ENCODE measurements at regions not wholly inside any gene's neighbourhood (a gene's known extent, or its start where the extent isn't known, plus 50 kb on each side); places are given as distances from the start of the nearest gene placed in this dataset.
"Not testable (repeated sequence)": the region's sequence is repeated elsewhere in the genome, so short reads cannot be mapped to it uniquely, and the experiment has no call there.

- ATAC-seq, result no peak
- no peaks in the 10 kb centered on the region for H3K9me3 Mint-ChIP-seq
- no peak for DNase-seq
- no peaks in the 10 kb centered on the region for H3K27me3 Mint-ChIP-seq
- no peaks in the 10 kb centered on the region for H3K4me1 Mint-ChIP-seq
- H3K27ac Mint-ChIP-seq, result no peak overlapping the region
- no peak overlapping the region for H3K4me3 Mint-ChIP-seq
Measured at GRCh38 chr4:159017323-159018026, 85.4 kb upstream of the RAPGEF2 start.

GRCh38 chr4:159018062-159018629 lies 84.7 kb upstream of the RAPGEF2 start:
- no peak overlapping the region for H3K27ac Mint-ChIP-seq
- no peak for ATAC-seq
- H3K4me1 Mint-ChIP-seq, result no peaks in the 10 kb centered on the region
- no peaks in the 10 kb centered on the region for H3K27me3 Mint-ChIP-seq
- H3K9me3 Mint-ChIP-seq, result no peaks in the 10 kb centered on the region
- no peak overlapping the region for H3K4me3 Mint-ChIP-seq
- no peak for DNase-seq

GRCh38 chr4:159019356-159019755 lies 83.5 kb upstream of the RAPGEF2 start:
- ATAC-seq, result no peak
- H3K27ac Mint-ChIP-seq, result peak overlapping the region in 1 of 2 donors; percentile 74

GRCh38 chr4:159021597-159022385 lies 81.1 kb upstream of the RAPGEF2 start:
- Mint-ChIP-seq H3K9me3 (no peaks in the 10 kb centered on the region), H3K4me3 (no peak overlapping the region), H3K27me3 (no peaks in the 10 kb centered on the region), H3K27ac (no peak overlapping the region), H3K4me1 (no peaks in the 10 kb centered on the region)
- no peak for ATAC-seq
- DNase-seq, result no peak

More at GRCh38 chr4:159019356-159019755, 83.5 kb upstream of the RAPGEF2 start:
- Mint-ChIP-seq H3K9me3 (no peaks in the 10 kb centered on the region), H3K4me3 (no peak overlapping the region), H3K4me1 (no peaks in the 10 kb centered on the region), H3K27me3 (no peaks in the 10 kb centered on the region)
- no peak for DNase-seq

GRCh38 chr4:159023741-159024140 lies 79.1 kb upstream of the RAPGEF2 start:
- H3K27me3 Mint-ChIP-seq, result no peaks in the 10 kb centered on the region
- H3K9me3 Mint-ChIP-seq, result no peaks in the 10 kb centered on the region

GRCh38 chr4:159024266-159024665 lies 78.6 kb upstream of the RAPGEF2 start:
- Mint-ChIP-seq H3K9me3 (no peaks in the 10 kb centered on the region), H3K27me3 (no peaks in the 10 kb centered on the region), H3K4me3 (no peak overlapping the region), H3K27ac (no peak overlapping the region), H3K4me1 (no peaks in the 10 kb centered on the region)
- ATAC-seq (no peak), DNase-seq (no peak)

More at GRCh38 chr4:159023741-159024140, 79.1 kb upstream of the RAPGEF2 start:
- Mint-ChIP-seq H3K4me1 (no peaks in the 10 kb centered on the region), H3K27ac (no peak overlapping the region), H3K4me3 (no peak overlapping the region)
- no peak for ATAC-seq
- no peak for DNase-seq

GRCh38 chr4:159024828-159025227 lies 78.1 kb upstream of the RAPGEF2 start:
- H3K27ac Mint-ChIP-seq, result no peak overlapping the region
- H3K4me1 Mint-ChIP-seq, result no peaks in the 10 kb centered on the region
- H3K27me3 Mint-ChIP-seq, result no peaks in the 10 kb centered on the region
- ATAC-seq, result no peak
- H3K4me3 Mint-ChIP-seq, result no peak overlapping the region
- no peak for DNase-seq
- no peaks in the 10 kb centered on the region for H3K9me3 Mint-ChIP-seq

GRCh38 chr4:159026329-159026728 lies 76.5 kb upstream of the RAPGEF2 start:
- Mint-ChIP-seq H3K27me3 (peaks cover 5% of the 10 kb centered on the region), H3K9me3 (no peaks in the 10 kb centered on the region), H3K27ac (no peak overlapping the region), H3K4me3 (no peak overlapping the region), H3K4me1 (no peaks in the 10 kb centered on the region)
- DNase-seq (no peak), ATAC-seq (no peak)

GRCh38 chr4:159027535-159027934 lies 75.3 kb upstream of the RAPGEF2 start:
- H3K27me3 Mint-ChIP-seq, result peaks cover 10% of the 10 kb centered on the region
- no peak for ATAC-seq
- H3K4me1 Mint-ChIP-seq, result no peaks in the 10 kb centered on the region
- no peak overlapping the region for H3K27ac Mint-ChIP-seq
- DNase-seq, result no peak
- H3K4me3 Mint-ChIP-seq, result no peak overlapping the region
- H3K9me3 Mint-ChIP-seq, result no peaks in the 10 kb centered on the region

GRCh38 chr4:159029481-159029880 lies 73.4 kb upstream of the RAPGEF2 start:
- H3K9me3 Mint-ChIP-seq, result no peaks in the 10 kb centered on the region
- H3K27ac Mint-ChIP-seq, result no peak overlapping the region
- DNase-seq (no peak), ATAC-seq (no peak)
- H3K4me3 Mint-ChIP-seq, result no peak overlapping the region
- peaks cover 23% of the 10 kb centered on the region for H3K27me3 Mint-ChIP-seq
- H3K4me1 Mint-ChIP-seq, result no peaks in the 10 kb centered on the region

GRCh38 chr4:159030297-159030696 lies 72.6 kb upstream of the RAPGEF2 start:
- peaks cover 23% of the 10 kb centered on the region for H3K27me3 Mint-ChIP-seq
- DNase-seq, H3K4me3 Mint-ChIP-seq, H3K4me1 Mint-ChIP-seq, ATAC-seq, H3K27ac Mint-ChIP-seq, H3K9me3 Mint-ChIP-seq: not testable (repeated sequence)

GRCh38 chr4:159035570-159035969 lies 67.3 kb upstream of the RAPGEF2 start:
- Mint-ChIP-seq H3K4me1 (no peaks in the 10 kb centered on the region), H3K9me3 (no peaks in the 10 kb centered on the region), H3K27me3 (peaks cover 50% of the 10 kb centered on the region), H3K27ac (no peak overlapping the region), H3K4me3 (no peak overlapping the region)
- ATAC-seq (no peak), DNase-seq (no peak)

- H3K9me3 Mint-ChIP-seq, result no peaks in the 10 kb centered on the region
- H3K4me3 Mint-ChIP-seq, result no peak overlapping the region
Measured at GRCh38 chr4:159038536-159038935, 64.3 kb upstream of the RAPGEF2 start.

GRCh38 chr4:159041054-159042034 lies 61.5 kb upstream of the RAPGEF2 start:
- H3K27me3 Mint-ChIP-seq, result peaks cover 65% of the 10 kb centered on the region
- no peak for ATAC-seq
- peaks cover 16% of the 10 kb centered on the region for H3K4me1 Mint-ChIP-seq

More at GRCh38 chr4:159038536-159038935, 64.3 kb upstream of the RAPGEF2 start:
- DNase-seq, result no peak
- peaks cover 59% of the 10 kb centered on the region for H3K27me3 Mint-ChIP-seq
- H3K27ac Mint-ChIP-seq, result no peak overlapping the region
- H3K4me1 Mint-ChIP-seq, result peaks cover 5% of the 10 kb centered on the region
- ATAC-seq, result no peak

GRCh38 chr4:159042097-159042605 lies 60.7 kb upstream of the RAPGEF2 start:
- H3K27me3 Mint-ChIP-seq, result peaks cover 57% of the 10 kb centered on the region
- H3K4me3 Mint-ChIP-seq, result no peak overlapping the region
- peak overlapping the region in 1 of 2 donors; percentile 86 for H3K27ac Mint-ChIP-seq
- H3K4me1 Mint-ChIP-seq, result peaks cover 18% of the 10 kb centered on the region
- no peaks in the 10 kb centered on the region for H3K9me3 Mint-ChIP-seq
- DNase-seq (no peak), ATAC-seq (no peak)

More at GRCh38 chr4:159041054-159042034, 61.5 kb upstream of the RAPGEF2 start:
- Mint-ChIP-seq H3K4me3 (no peak overlapping the region), H3K9me3 (no peaks in the 10 kb centered on the region), H3K27ac (no peak overlapping the region)
- no peak for DNase-seq
